Panc1 (cell line): ENCODE measurements at regions not wholly inside any gene's neighbourhood (a gene's known extent, or its start where the extent isn't known, plus 50 kb on each side); places are given as distances from the start of the nearest gene placed in this dataset.

ENCODE experiments used
- ATAC-seq: fragments of 200-7000 bp; cut with Tn5 transposase; 2 replicates; pipeline ENCODE4 v1.9.1; 2020; ENCODE audit warnings: mild to moderate bottlenecking, moderate library complexity
- BruUV-seq: library from RNA; stranded (reverse); fragments of 400-500 nt; replicated peaks from 2 replicates; lab custom pipeline; 2021; lab: Mats Ljungman, UMichigan
- CTCF ChIA-PET: fragments of 300-600 bp; sonication (Branson Sonifier 250); formaldehyde crosslinking; loops from one replicate; lab custom pipeline; 2022; ENCODE audit warnings: antibody characterized with exemption; lab: Charles Lee
- POLR2A ChIA-PET: fragments of 300-600 bp; sonication (Branson Sonifier 250); formaldehyde crosslinking; loops from one replicate; lab custom pipeline; 2022; ENCODE audit warnings: antibody characterized with exemption; lab: Charles Lee
- DNase-seq: peaks from one replicate; pipeline ENCODE4 v3.0.0-alpha.2; 2010; ENCODE audit warnings: low read depth, low spot score
- H3K27ac ChIP-seq: 2 replicates; pipeline ENCODE4 v1.5.1; 2011; ENCODE audit warnings: mild to moderate bottlenecking, low read length, inconsistent platforms
- H3K27me3 ChIP-seq: fragments of 200-500 bp; sonication (Bioruptor generic); 2 replicates; pipeline ENCODE4 v1.6.0; 2014; ENCODE audit warnings: low read length, inconsistent platforms; ENCODE audit not compliant: control insufficient read depth, insufficient read depth
- H3K36me3 ChIP-seq: fragments of 200-500 bp; sonication (Bioruptor generic); 2 replicates; pipeline ENCODE4 v1.5.1; 2014; ENCODE audit warnings: inconsistent platforms, mild to moderate bottlenecking, low read length, moderate library complexity; ENCODE audit not compliant: control insufficient read depth, insufficient read depth
- H3K4me1 ChIP-seq: 2 replicates; pipeline ENCODE4 v1.5.1; 2011; ENCODE audit warnings: inconsistent platforms, mild to moderate bottlenecking, low read length, moderate library complexity; ENCODE audit not compliant: control insufficient read depth, insufficient read depth
- H3K4me3 ChIP-seq, 2 experiments: 2 replicates each; pipeline ENCODE4 v1.5.1; 2011 to 2012; ENCODE audit warnings: low read depth in 2 of 2, low read length in 2 of 2, mild to moderate bottlenecking in 2 of 2, inconsistent platforms in 1 of 2, moderate library complexity in 1 of 2
- H3K9me3 ChIP-seq: fragments of 200-500 bp; sonication (Bioruptor generic); 2 replicates; pipeline ENCODE4 v1.5.1; 2014; ENCODE audit warnings: low read depth, mild to moderate bottlenecking, inconsistent platforms, low read length, moderate library complexity; ENCODE audit not compliant: control insufficient read depth, insufficient read depth
- POLR2AphosphoS5 ChIP-seq: IDR thresholded peaks from 2 replicates; pipeline ENCODE4 v1.6.1; 2012; ENCODE audit warnings: mild to moderate bottlenecking, low read depth, low read length, moderate library complexity
- SIN3A ChIP-seq: IDR thresholded peaks from 2 replicates; pipeline ENCODE4 v1.6.1; 2012; ENCODE audit warnings: low read depth, mild to moderate bottlenecking, low read length, moderate library complexity, borderline replicate concordance; ENCODE audit not compliant: insufficient read depth
- TCF7L2 ChIP-seq: IDR thresholded peaks from 2 replicates; pipeline ENCODE4 v1.6.1; 2011; ENCODE audit warnings: mild to moderate bottlenecking, low read depth, low read length, inconsistent platforms
- in situ Hi-C: cut with HindIII; loops from 2 replicates; pipeline ENCODE4 v1.10.0; 2016; ENCODE audit warnings: low sequenced_read_pairs, low pct_unique_long_range_greater_than_20kb
- intact Hi-C: fragments of 100-400 bp; cut with micrococcal nuclease; formaldehyde crosslinking; loops from one replicate; pipeline ENCODE4 v1.10.0; 2022; ENCODE audit not compliant: unreplicated experiment
- TF ChIP-seq, protein P1 (sequence below), 2 experiments: IDR thresholded peaks; 2 replicates each; pipeline ENCODE4 v1.6.1; 2011 to 2012; ENCODE audit warnings: low read depth in 2 of 2, control low read depth in 1 of 2, low read length in 1 of 2, mild to moderate bottlenecking in 1 of 2, moderate library complexity in 1 of 2; ENCODE audit not compliant: insufficient read depth in 1 of 2
- TF ChIP-seq, protein P2 (sequence below): fragments of 450-650 bp; IDR thresholded peaks from 2 replicates; pipeline ENCODE4 v1.5.1; 2017; ENCODE audit warnings: mild to moderate bottlenecking

DNA sequence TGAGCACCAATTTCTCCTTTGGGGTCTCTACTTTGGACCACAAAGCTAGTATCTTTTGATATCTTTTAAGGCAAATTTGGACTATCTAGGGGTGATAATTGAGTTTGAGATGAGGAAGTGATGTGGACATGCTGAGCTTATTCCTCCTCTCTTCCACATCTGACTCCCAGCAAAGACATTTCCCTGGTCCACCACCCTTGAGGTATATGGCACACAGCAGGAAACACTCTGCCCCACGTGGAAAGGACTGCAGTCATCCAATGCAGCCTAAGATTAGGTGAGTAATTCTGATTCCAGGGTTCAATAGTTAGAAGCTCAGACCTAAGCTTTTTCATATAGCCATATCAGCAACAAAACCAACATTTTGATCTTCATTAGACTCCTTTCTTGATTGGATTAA is 290.1 kb upstream of the CHAC2 start:
- Histone ChIP-seq H3K27me3 (no peaks in the 10 kb centered on the region), H3K27ac (no peak overlapping the region), H3K36me3 (no peaks in the 10 kb centered on the region), H3K9me3 (no peaks in the 10 kb centered on the region), H3K4me3 (no peak overlapping the region), H3K4me1 (no peaks in the 10 kb centered on the region)
- in situ Hi-C loops (no loop called here), intact Hi-C loops (no loop called here)
- ChIA-PET CTCF (no interaction called here), POLR2A (no interaction called here)
- DNase-seq, result no peak
- TF ChIP-seq POLR2AphosphoS5 (no peak), TCF7L2 (no peak), SIN3A (no peak)
- TF ChIP-seq, protein P1, sequence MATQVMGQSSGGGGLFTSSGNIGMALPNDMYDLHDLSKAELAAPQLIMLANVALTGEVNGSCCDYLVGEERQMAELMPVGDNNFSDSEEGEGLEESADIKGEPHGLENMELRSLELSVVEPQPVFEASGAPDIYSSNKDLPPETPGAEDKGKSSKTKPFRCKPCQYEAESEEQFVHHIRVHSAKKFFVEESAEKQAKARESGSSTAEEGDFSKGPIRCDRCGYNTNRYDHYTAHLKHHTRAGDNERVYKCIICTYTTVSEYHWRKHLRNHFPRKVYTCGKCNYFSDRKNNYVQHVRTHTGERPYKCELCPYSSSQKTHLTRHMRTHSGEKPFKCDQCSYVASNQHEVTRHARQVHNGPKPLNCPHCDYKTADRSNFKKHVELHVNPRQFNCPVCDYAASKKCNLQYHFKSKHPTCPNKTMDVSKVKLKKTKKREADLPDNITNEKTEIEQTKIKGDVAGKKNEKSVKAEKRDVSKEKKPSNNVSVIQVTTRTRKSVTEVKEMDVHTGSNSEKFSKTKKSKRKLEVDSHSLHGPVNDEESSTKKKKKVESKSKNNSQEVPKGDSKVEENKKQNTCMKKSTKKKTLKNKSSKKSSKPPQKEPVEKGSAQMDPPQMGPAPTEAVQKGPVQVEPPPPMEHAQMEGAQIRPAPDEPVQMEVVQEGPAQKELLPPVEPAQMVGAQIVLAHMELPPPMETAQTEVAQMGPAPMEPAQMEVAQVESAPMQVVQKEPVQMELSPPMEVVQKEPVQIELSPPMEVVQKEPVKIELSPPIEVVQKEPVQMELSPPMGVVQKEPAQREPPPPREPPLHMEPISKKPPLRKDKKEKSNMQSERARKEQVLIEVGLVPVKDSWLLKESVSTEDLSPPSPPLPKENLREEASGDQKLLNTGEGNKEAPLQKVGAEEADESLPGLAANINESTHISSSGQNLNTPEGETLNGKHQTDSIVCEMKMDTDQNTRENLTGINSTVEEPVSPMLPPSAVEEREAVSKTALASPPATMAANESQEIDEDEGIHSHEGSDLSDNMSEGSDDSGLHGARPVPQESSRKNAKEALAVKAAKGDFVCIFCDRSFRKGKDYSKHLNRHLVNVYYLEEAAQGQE (IDR thresholded peaks at IDR 0.05; ENCODE audit: insufficient read depth in 1 of 2, low read depth in 2 of 2, low read length in 1 of 2), result no peak
- TF ChIP-seq, protein P2, sequence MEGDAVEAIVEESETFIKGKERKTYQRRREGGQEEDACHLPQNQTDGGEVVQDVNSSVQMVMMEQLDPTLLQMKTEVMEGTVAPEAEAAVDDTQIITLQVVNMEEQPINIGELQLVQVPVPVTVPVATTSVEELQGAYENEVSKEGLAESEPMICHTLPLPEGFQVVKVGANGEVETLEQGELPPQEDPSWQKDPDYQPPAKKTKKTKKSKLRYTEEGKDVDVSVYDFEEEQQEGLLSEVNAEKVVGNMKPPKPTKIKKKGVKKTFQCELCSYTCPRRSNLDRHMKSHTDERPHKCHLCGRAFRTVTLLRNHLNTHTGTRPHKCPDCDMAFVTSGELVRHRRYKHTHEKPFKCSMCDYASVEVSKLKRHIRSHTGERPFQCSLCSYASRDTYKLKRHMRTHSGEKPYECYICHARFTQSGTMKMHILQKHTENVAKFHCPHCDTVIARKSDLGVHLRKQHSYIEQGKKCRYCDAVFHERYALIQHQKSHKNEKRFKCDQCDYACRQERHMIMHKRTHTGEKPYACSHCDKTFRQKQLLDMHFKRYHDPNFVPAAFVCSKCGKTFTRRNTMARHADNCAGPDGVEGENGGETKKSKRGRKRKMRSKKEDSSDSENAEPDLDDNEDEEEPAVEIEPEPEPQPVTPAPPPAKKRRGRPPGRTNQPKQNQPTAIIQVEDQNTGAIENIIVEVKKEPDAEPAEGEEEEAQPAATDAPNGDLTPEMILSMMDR, result no peak
- ATAC-seq, result no peak
- no TSS peak for BruUV-seq

DNA sequence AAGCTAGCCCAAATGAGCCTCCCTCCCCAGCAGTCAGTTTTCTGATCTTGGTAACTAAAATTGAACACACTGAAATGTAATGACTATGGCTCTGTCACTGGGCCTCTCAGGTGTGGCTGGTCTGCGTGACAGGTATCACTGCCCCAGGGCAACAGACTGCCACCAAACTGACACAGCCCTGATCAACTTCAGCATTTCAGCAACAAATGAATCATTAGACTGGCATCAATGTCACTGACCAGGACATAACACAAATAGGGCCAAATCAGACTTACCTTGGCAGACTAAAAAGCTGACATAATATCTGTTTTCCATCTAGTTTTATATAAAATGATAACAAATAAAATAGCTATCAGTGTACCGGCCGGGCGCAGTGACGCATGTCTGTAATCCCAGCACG is 290.8 kb upstream of the CHAC2 start:
- H3K27ac ChIP-seq, result no peak overlapping the region
- no peak overlapping the region for H3K4me3 ChIP-seq
- H3K9me3 ChIP-seq, result no peaks in the 10 kb centered on the region
- no peaks in the 10 kb centered on the region for H3K27me3 ChIP-seq
- TF ChIP-seq SIN3A (no peak), POLR2AphosphoS5 (no peak), TCF7L2 (no peak)
- TF ChIP-seq, protein P1 (IDR thresholded peaks at IDR 0.05; ENCODE audit: insufficient read depth in 1 of 2, low read depth in 2 of 2, low read length in 1 of 2), result no peak
- TF ChIP-seq, protein P2, result no peak
- no peaks in the 10 kb centered on the region for H3K36me3 ChIP-seq
- no peaks in the 10 kb centered on the region for H3K4me1 ChIP-seq
- intact Hi-C loops, result no loop called here
- ChIA-PET POLR2A (no interaction called here), CTCF (interaction anchor here (0.6 kb wide), 1 partner anchor 94 kb away, joined by 7 read pairs; no protein-coding TSS in a partner anchor)
- DNase-seq, result no peak
- in situ Hi-C loops, result no loop called here
- ATAC-seq, result no peak
- BruUV-seq, result no TSS peak
